SK-MEL-5 (cell line): ENCODE measurements at regions not wholly inside any gene's neighbourhood (a gene's known extent, or its start where the extent isn't known, plus 50 kb on each side); places are given as distances from the start of the nearest gene placed in this dataset.
A peak's percentile ranks its signal among the peaks of the same experiment; 100 is the strongest.

Experiments used
- DNase-seq: peaks from one replicate; pipeline ENCODE4 v3.0.0-alpha.2; 2016; ENCODE audit warnings: low read depth, low spot score
- in situ Hi-C: cut with HindIII; loops from 2 replicates; pipeline ENCODE4 v1.10.0; 2016; ENCODE audit warnings: low sequenced_read_pairs, high pct_unique_total_duplicates, low pct_unique_long_range_greater_than_20kb

DNA sequence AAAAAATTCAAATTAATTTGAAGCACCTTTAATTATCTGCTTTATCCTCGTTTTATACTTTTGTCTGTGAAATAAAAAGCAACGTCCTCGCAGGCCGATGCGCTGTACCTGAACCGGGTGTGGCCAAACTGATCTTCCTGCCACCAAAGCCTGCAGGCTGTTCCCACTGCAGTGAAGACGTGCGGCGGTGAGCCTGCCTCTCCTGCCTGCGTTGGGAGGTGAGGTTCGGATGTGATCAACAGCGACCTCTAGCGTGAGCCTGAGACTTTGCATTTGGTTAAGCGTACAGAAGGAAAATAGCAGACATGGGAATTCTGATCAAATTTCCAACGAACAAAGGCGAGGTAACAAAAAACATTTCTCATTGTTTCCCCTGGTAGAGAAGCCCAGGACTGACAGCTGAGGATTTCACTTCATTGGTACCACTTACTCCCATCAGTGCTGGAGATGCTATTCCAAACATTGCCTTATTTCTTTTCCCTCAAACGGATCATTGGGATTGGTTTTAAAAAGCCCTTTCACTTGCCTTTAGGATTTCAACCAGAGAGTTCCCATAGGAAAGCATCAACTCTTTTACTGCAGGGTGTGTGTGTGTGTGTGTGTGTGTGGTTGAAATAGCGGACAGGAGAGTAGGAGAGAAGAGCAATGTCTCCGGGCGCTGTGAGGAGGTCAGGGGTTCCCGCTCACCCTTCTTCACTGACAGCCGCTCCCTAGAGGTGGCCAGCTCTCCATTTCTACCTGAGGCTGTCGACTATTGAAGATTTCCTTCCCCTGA lies 56.6 kb upstream of the CCN6 start:
- in situ Hi-C loops: no loop called here

DNA sequence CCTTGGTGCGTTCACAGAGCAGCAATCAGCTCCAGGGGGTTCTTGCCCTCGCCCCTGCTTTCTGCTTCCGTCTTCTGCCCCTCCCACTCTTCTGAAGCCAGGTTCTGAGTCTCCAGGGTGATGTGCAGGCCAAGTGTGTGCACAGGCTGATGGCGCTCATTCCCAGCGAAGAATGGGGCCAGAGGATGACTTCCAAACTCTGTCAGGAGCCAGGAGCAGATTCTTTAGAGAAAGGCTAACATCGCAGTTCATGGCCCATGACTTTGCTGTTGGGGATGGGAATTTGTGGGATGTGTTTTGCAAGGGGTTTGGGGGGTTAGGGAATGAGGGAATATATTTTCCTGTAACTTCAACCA lies 56.1 kb upstream of the CCN6 start:
- in situ Hi-C loops: no loop called here
- no peak for DNase-seq

More for the DNA sequence above, 56.6 kb upstream of the CCN6 start:
- peak; percentile 81 for DNase-seq

DNA sequence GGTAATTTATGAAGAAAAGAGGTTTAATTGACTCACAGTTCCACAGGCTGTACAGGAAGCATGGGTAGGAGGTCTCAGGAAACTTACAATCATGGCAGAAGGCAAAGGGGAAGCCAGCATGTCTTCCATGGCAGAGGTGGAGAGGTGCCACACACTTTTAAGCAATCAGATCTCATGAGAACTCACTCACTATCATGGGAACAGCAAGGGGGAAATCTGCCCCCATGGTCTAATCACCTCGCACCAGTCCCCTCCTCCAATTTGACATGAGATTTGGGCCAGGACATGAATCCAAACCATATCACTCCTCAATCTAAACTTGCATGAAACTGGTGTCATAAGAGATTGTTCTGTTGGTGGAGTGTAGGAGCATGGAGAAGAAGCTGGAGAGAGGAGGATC lies 51.6 kb upstream of the CCN6 start:
- in situ Hi-C loops: no loop called here
- DNase-seq: no peak
